IMR-90 (cell line): ENCODE measurements at regions not wholly inside any gene's neighbourhood (a gene's known extent, or its start where the extent isn't known, plus 50 kb on each side); places are given as distances from the start of the nearest gene placed in this dataset.

Source experiments
- ATAC-seq: fragments of 200-7000 bp; cut with Tn5 transposase; 2 replicates; pipeline ENCODE4 v1.9.1; 2020; ENCODE audit warnings: low read depth, mild to moderate bottlenecking, moderate library complexity
- BruUV-seq: library from RNA; stranded (reverse); fragments of 400-500 nt; replicated peaks from 2 replicates; lab custom pipeline; 2021; lab: Mats Ljungman, UMichigan
- CTCF ChIA-PET: fragments of 300-600 bp; formaldehyde crosslinking; extraction: SDS; loops from one replicate; lab custom pipeline; 2021; ENCODE audit warnings: antibody characterized with exemption; lab: Yijun Ruan, JAX
- POLR2A ChIA-PET: fragments of 300-600 bp; sonication (Branson Sonifier 250); formaldehyde crosslinking; loops from one replicate; lab custom pipeline; 2022; ENCODE audit warnings: antibody characterized with exemption; ENCODE audit not compliant: unreplicated experiment; lab: Charles Lee
- DNase-seq: peaks from one replicate; pipeline ENCODE4 v3.0.0; 2013
- H2AFZ ChIP-seq: replicated peaks from 2 replicates; pipeline ENCODE3; 2013; ENCODE audit warnings: low read length, mild to moderate bottlenecking; ENCODE audit not compliant: poor library complexity
- H2AK5ac ChIP-seq: 2 replicates; pipeline ENCODE4 v1.6.1; 2013; ENCODE audit warnings: low read depth, low read length, inconsistent platforms
- H2AK9ac ChIP-seq: replicated peaks from 2 replicates; pipeline ENCODE3; 2013; ENCODE audit warnings: mild to moderate bottlenecking, low read depth, low read length, moderate library complexity; ENCODE audit not compliant: poor library complexity
- H2BK120ac ChIP-seq: 2 replicates; pipeline ENCODE4 v1.6.1; 2013; ENCODE audit warnings: low read depth, low read length, inconsistent platforms
- H2BK15ac ChIP-seq: 3 replicates; pipeline ENCODE4 v1.6.1; 2013; ENCODE audit warnings: low read depth, low read length, inconsistent platforms
- H2BK20ac ChIP-seq: 2 replicates; pipeline ENCODE4 v1.6.1; 2013; ENCODE audit warnings: low read depth, mild to moderate bottlenecking, inconsistent platforms, low read length, moderate library complexity
- H2BK5ac ChIP-seq: 2 replicates; pipeline ENCODE4 v1.6.1; 2013; ENCODE audit warnings: mild to moderate bottlenecking, low read depth, low read length, inconsistent platforms; ENCODE audit not compliant: poor library complexity, severe bottlenecking
- H3K14ac ChIP-seq: replicated peaks from 2 replicates; pipeline ENCODE4 v1.6.1; 2013; ENCODE audit warnings: low read depth, low read length, inconsistent platforms
- H3K18ac ChIP-seq: 2 replicates; pipeline ENCODE4 v1.6.1; 2013; ENCODE audit warnings: low read depth, low read length, control low read depth
- H3K23ac ChIP-seq: 2 replicates; pipeline ENCODE4 v1.6.1; 2013; ENCODE audit warnings: low read depth, low read length, inconsistent platforms
- H3K27ac ChIP-seq: 2 replicates; pipeline ENCODE4 v1.5.1; 2013; ENCODE audit warnings: mild to moderate bottlenecking, control low read depth, low read length; ENCODE audit not compliant: insufficient read depth
- H3K27me3 ChIP-seq: 2 replicates; pipeline ENCODE4 v1.6.1; 2013; ENCODE audit warnings: low read length; ENCODE audit not compliant: control insufficient read depth, insufficient read depth
- H3K36me3 ChIP-seq: 2 replicates; pipeline ENCODE4 v1.6.1; 2013; ENCODE audit warnings: low read length, mixed read lengths; ENCODE audit not compliant: control insufficient read depth, insufficient read depth
- H3K4ac ChIP-seq: 2 replicates; pipeline ENCODE4 v1.6.1; 2013; ENCODE audit warnings: low read depth, low read length, inconsistent platforms
- H3K4me1 ChIP-seq: 2 replicates; pipeline ENCODE4 v1.6.1; 2013; ENCODE audit warnings: low read length, mixed read lengths; ENCODE audit not compliant: control insufficient read depth, insufficient read depth
- H3K4me2 ChIP-seq: 2 replicates; pipeline ENCODE4 v1.6.1; 2013; ENCODE audit warnings: low read depth, mild to moderate bottlenecking, control low read depth, low read length, moderate library complexity
- H3K4me3 ChIP-seq: 2 replicates; pipeline ENCODE4 v1.5.1; 2013; ENCODE audit warnings: low read depth, mild to moderate bottlenecking, control low read depth, low read length, moderate library complexity; ENCODE audit not compliant: insufficient read depth
- H3K56ac ChIP-seq: 2 replicates; pipeline ENCODE4 v1.6.1; 2013; ENCODE audit warnings: low read length, inconsistent platforms; ENCODE audit not compliant: insufficient read depth; ENCODE audit errors: extremely low read depth
- H3K79me1 ChIP-seq, 2 experiments: 2 replicates each; pipeline ENCODE4 v1.6.1; 2013; ENCODE audit warnings: low read length in 2 of 2, inconsistent platforms in 1 of 2, low read depth in 1 of 2
- H3K9ac ChIP-seq: 2 replicates; pipeline ENCODE4 v1.6.1; 2013; ENCODE audit warnings: low read depth, low read length, control low read depth
- H3K9me1 ChIP-seq: 2 replicates; pipeline ENCODE4 v1.6.1; 2013; ENCODE audit warnings: low read length, inconsistent platforms; ENCODE audit not compliant: insufficient read depth
- H3K9me3 ChIP-seq: 2 replicates; pipeline ENCODE4 v1.6.1; 2013; ENCODE audit warnings: low read length; ENCODE audit not compliant: control insufficient read depth, insufficient read depth
- H4K20me1 ChIP-seq: 2 replicates; pipeline ENCODE4 v1.6.1; 2013; ENCODE audit warnings: low read length, inconsistent platforms; ENCODE audit not compliant: insufficient read depth
- H4K5ac ChIP-seq: 2 replicates; pipeline ENCODE4 v1.6.1; 2013; ENCODE audit warnings: mild to moderate bottlenecking, low read depth, low read length, control low read depth
- H4K8ac ChIP-seq, 2 experiments: 2 replicates each; pipeline ENCODE4 v1.6.1; 2013; ENCODE audit warnings: low read depth in 2 of 2, low read length in 2 of 2, control low read depth in 1 of 2, inconsistent platforms in 1 of 2
- H4K91ac ChIP-seq: 2 replicates; pipeline ENCODE4 v1.6.1; 2013; ENCODE audit warnings: low read depth, low read length, inconsistent platforms; ENCODE audit not compliant: insufficient read depth
- BHLHE40 ChIP-seq: fragments of 150-350 bp; IDR thresholded peaks from 2 replicates; pipeline ENCODE4 v1.6.1; 2016; ENCODE audit warnings: mild to moderate bottlenecking, low read depth, low read length
- ELK1 ChIP-seq: fragments of 150-350 bp; IDR thresholded peaks from 2 replicates; pipeline ENCODE4 v1.6.1; 2016; ENCODE audit warnings: low read depth, mild to moderate bottlenecking, low read length, moderate library complexity, borderline replicate concordance
- MAFK ChIP-seq: IDR thresholded peaks from 2 replicates; pipeline ENCODE4 v1.6.1; 2012; ENCODE audit warnings: low read depth, low read length, improper control_type of control experiment
- MAZ ChIP-seq: IDR thresholded peaks from 2 replicates; pipeline ENCODE4 v1.6.1; 2012; ENCODE audit warnings: low read depth, mild to moderate bottlenecking, low read length, improper control_type of control experiment, moderate library complexity, borderline replicate concordance
- MXI1 ChIP-seq: IDR thresholded peaks from 2 replicates; pipeline ENCODE4 v1.6.1; 2012; ENCODE audit warnings: low read depth, mild to moderate bottlenecking, low read length, moderate library complexity, borderline replicate concordance
- RCOR1 ChIP-seq: IDR thresholded peaks from 2 replicates; pipeline ENCODE4 v1.6.1; 2012; ENCODE audit warnings: mild to moderate bottlenecking, low read length, improper control_type of control experiment; ENCODE audit not compliant: insufficient replicate concordance
- RFX5 ChIP-seq: IDR thresholded peaks from 2 replicates; pipeline ENCODE4 v1.8.0; 2012; ENCODE audit warnings: low read depth, mild to moderate bottlenecking, low read length, moderate library complexity
- SMC3 ChIP-seq: fragments of 150-350 bp; IDR thresholded peaks from 2 replicates; pipeline ENCODE4 v1.6.1; 2016; ENCODE audit warnings: low read depth, mild to moderate bottlenecking, antibody characterized with exemption, low read length, moderate library complexity
- WGBS, 2 experiments: methylation state at CpG; one replicate each; pipeline versions ENCODE4 v1.1.5 to v1.1.7; 2013; ENCODE audit warnings: missing lambda C conversion rate in 2 of 2; ENCODE audit not compliant: insufficient read length in 1 of 2; ENCODE audit errors: extremely low coverage in 2 of 2; 5-methylcytosine and 5-hydroxymethylcytosine counted together
- dilution Hi-C: fragments of 300-500 bp; cut with HindIII; formaldehyde crosslinking; loops from one replicate; pipeline ENCODE4 v1.14.3; 2018; ENCODE audit warnings: low sequenced_read_pairs; ENCODE audit not compliant: unreplicated experiment
- in situ Hi-C: fragments of 300-500 bp; cut with MboI; formaldehyde crosslinking; loops from 3 replicates; pipeline ENCODE4 v1.14.3; 2019; ENCODE audit warnings: low sequenced_read_pairs, inconsistent platforms, mixed read lengths
- intact Hi-C: fragments of 100-400 bp; cut with micrococcal nuclease; formaldehyde crosslinking; loops from 2 replicates; pipeline ENCODE4 v1.10.0; 2022
- TF ChIP-seq, protein P1 (sequence below): conservative IDR thresholded peaks from 2 replicates; pipeline ENCODE4 v1.5.1; 2012; ENCODE audit warnings: mild to moderate bottlenecking, low read depth, low read length, improper control_type of control experiment
- TF ChIP-seq, protein P2 (sequence below): fragments of 150-350 bp; IDR thresholded peaks from 2 replicates; pipeline ENCODE4 v1.6.1; 2017; ENCODE audit warnings: mild to moderate bottlenecking, antibody characterized with exemption, low read length, low read depth

- Histone ChIP-seq H3K18ac (no peak overlapping the region), H3K56ac (no peak overlapping the region), H3K27ac (no peak overlapping the region), H2AK9ac (no peak overlapping the region), H3K9me3 (peaks cover 2% of the 10 kb centered on the region; the same call in 1 of the 2 replicates), H3K4me2 (no peak overlapping the region), H4K91ac (no peak overlapping the region), H2BK5ac (no peak overlapping the region), H3K79me1 (no peaks in the 10 kb centered on the region), H3K36me3 (no peaks in the 10 kb centered on the region), H4K5ac (no peak overlapping the region), H3K14ac (no peak overlapping the region), H4K20me1 (no peaks in the 10 kb centered on the region), H3K9ac (no peak overlapping the region), H3K4me3 (no peak overlapping the region), H2BK20ac (no peak overlapping the region), H2BK15ac (no peak overlapping the region), H4K8ac (no peak overlapping the region), H3K9me1 (no peaks in the 10 kb centered on the region), H2AK5ac (no peak overlapping the region), H2BK120ac (no peak overlapping the region), H2AFZ (no peak overlapping the region), H3K4me1 (no peaks in the 10 kb centered on the region), H3K23ac (no peak overlapping the region), H3K4ac (no peak overlapping the region), H3K27me3 (no peaks in the 10 kb centered on the region)
- dilution Hi-C loops (no loop called here), intact Hi-C loops (no loop called here), in situ Hi-C loops (no loop called here)
- CTCF ChIA-PET: interaction anchor here (0.6 kb wide), 1 partner anchor 1901 kb away, joined by 3 read pairs; no protein-coding TSS in a partner anchor
- ATAC-seq (no peak), DNase-seq (no peak)
- no peak for TF ChIP-seq ELK1
- TF ChIP-seq SMC3: no peak
- TF ChIP-seq BHLHE40: no peak
- TF ChIP-seq, protein P1, sequence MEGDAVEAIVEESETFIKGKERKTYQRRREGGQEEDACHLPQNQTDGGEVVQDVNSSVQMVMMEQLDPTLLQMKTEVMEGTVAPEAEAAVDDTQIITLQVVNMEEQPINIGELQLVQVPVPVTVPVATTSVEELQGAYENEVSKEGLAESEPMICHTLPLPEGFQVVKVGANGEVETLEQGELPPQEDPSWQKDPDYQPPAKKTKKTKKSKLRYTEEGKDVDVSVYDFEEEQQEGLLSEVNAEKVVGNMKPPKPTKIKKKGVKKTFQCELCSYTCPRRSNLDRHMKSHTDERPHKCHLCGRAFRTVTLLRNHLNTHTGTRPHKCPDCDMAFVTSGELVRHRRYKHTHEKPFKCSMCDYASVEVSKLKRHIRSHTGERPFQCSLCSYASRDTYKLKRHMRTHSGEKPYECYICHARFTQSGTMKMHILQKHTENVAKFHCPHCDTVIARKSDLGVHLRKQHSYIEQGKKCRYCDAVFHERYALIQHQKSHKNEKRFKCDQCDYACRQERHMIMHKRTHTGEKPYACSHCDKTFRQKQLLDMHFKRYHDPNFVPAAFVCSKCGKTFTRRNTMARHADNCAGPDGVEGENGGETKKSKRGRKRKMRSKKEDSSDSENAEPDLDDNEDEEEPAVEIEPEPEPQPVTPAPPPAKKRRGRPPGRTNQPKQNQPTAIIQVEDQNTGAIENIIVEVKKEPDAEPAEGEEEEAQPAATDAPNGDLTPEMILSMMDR: no peak
- TF ChIP-seq RCOR1: no peak
- no peak for TF ChIP-seq MAZ
- TF ChIP-seq RFX5: no peak
- TF ChIP-seq MXI1: no peak
- TF ChIP-seq, protein P2, sequence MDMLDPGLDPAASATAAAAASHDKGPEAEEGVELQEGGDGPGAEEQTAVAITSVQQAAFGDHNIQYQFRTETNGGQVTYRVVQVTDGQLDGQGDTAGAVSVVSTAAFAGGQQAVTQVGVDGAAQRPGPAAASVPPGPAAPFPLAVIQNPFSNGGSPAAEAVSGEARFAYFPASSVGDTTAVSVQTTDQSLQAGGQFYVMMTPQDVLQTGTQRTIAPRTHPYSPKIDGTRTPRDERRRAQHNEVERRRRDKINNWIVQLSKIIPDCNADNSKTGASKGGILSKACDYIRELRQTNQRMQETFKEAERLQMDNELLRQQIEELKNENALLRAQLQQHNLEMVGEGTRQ: no peak
- no peak for TF ChIP-seq MAFK
- BruUV-seq: no TSS peak
- no CpG with 5 or more reads among the region's 4 CpGs for WGBS, 2 experiments
- POLR2A ChIA-PET: no interaction called here
These were observed 321.6 kb upstream of the PCDH10 start for GRCh38 chr4:132827522-132827921.
